SK-N-SH treated with all-trans-retinoic acid at 6 μM for 48 hours (cell line): ENCODE measurements at regions not wholly inside any gene's neighbourhood (a gene's known extent, or its start where the extent isn't known, plus 50 kb on each side); places are given as distances from the start of the nearest gene placed in this dataset.

Experiments
- ATAC-seq: fragments of 200-7000 bp; cut with Tn5 transposase; 3 replicates; pipeline ENCODE4 v1.9.1; 2020; ENCODE audit warnings: mild to moderate bottlenecking, moderate library complexity
- ARNTL ChIP-seq: fragments of 450-650 bp; formaldehyde crosslinking; IDR thresholded peaks from 2 replicates; pipeline ENCODE4 v1.5.0; 2020; ENCODE audit warnings: low read depth, mild to moderate bottlenecking, moderate library complexity, borderline replicate concordance
- BACH2 ChIP-seq: fragments of 250-450 bp; sonication (Bioruptor Pico); IDR thresholded peaks from 2 replicates; pipeline ENCODE4 v1.9.0; 2021; ENCODE audit warnings: mild to moderate bottlenecking, borderline replicate concordance
- CREB5 ChIP-seq: fragments of 250-450 bp; sonication (Bioruptor Pico); IDR thresholded peaks from 2 replicates; pipeline ENCODE4 v1.5.1; 2020; ENCODE audit warnings: low read depth, mild to moderate bottlenecking, moderate library complexity
- CSDC2 ChIP-seq: fragments of 250-450 bp; sonication (Bioruptor Pico); IDR thresholded peaks from 2 replicates; pipeline ENCODE4 v1.5.0; 2020; ENCODE audit warnings: mild to moderate bottlenecking, moderate library complexity
- CSRNP3 ChIP-seq: fragments of 250-450 bp; sonication (Bioruptor Pico); IDR thresholded peaks from 2 replicates; pipeline ENCODE4 v1.5.1; 2021; ENCODE audit warnings: mild to moderate bottlenecking, moderate library complexity
- GLIS3 ChIP-seq: fragments of 250-450 bp; sonication (Bioruptor Pico); IDR thresholded peaks from 2 replicates; pipeline ENCODE4 v1.5.0; 2020; ENCODE audit warnings: mild to moderate bottlenecking, moderate library complexity
- ISL1 ChIP-seq: fragments of 250-450 bp; sonication (Bioruptor Pico); IDR thresholded peaks from 2 replicates; pipeline ENCODE4 v2.1.2; 2022; ENCODE audit warnings: mild to moderate bottlenecking, moderate library complexity
- OSR1 ChIP-seq: fragments of 250-450 bp; sonication (Bioruptor Pico); IDR thresholded peaks from 2 replicates; pipeline ENCODE4 v1.8.0; 2022; ENCODE audit warnings: moderate library complexity, mild to moderate bottlenecking, inconsistent platforms
- PATZ1 ChIP-seq: fragments of 250-450 bp; sonication (Bioruptor Pico); IDR thresholded peaks from 2 replicates; pipeline ENCODE4 v1.8.0; 2020; ENCODE audit warnings: mild to moderate bottlenecking, moderate library complexity, borderline replicate concordance
- POU6F1 ChIP-seq: fragments of 250-450 bp; sonication (Bioruptor Pico); IDR thresholded peaks from 2 replicates; pipeline ENCODE4 v1.8.0; 2021; ENCODE audit warnings: low read depth, mild to moderate bottlenecking, moderate library complexity, borderline replicate concordance
- PPARA ChIP-seq: fragments of 250-450 bp; sonication (Bioruptor Pico); IDR thresholded peaks from 2 replicates; pipeline ENCODE4 v1.5.0; 2020; ENCODE audit warnings: mild to moderate bottlenecking, borderline replicate concordance
- RARB ChIP-seq: fragments of 250-450 bp; sonication (Bioruptor Pico); IDR thresholded peaks from 2 replicates; pipeline ENCODE4 v1.8.0; 2021; ENCODE audit warnings: mild to moderate bottlenecking, moderate library complexity
- SNAI2 ChIP-seq: fragments of 250-450 bp; sonication (Bioruptor Pico); IDR thresholded peaks from 2 replicates; pipeline ENCODE4 v1.5.0; 2020; ENCODE audit warnings: mild to moderate bottlenecking, moderate library complexity
- TCF4 ChIP-seq: fragments of 250-450 bp; sonication (Bioruptor Pico); IDR thresholded peaks from 2 replicates; pipeline ENCODE4 v1.8.0; 2021; ENCODE audit warnings: mild to moderate bottlenecking, moderate library complexity, borderline replicate concordance
- TSHZ2 ChIP-seq: fragments of 250-450 bp; sonication (Bioruptor Pico); IDR thresholded peaks from 2 replicates; pipeline ENCODE4 v1.5.0; 2020; ENCODE audit warnings: mild to moderate bottlenecking, moderate library complexity
- ZC3H10 ChIP-seq: fragments of 250-450 bp; sonication (Bioruptor Pico); IDR thresholded peaks from 2 replicates; pipeline ENCODE4 v1.5.1; 2021; ENCODE audit warnings: mild to moderate bottlenecking, moderate library complexity
- ZFP3 ChIP-seq: fragments of 250-450 bp; sonication (Bioruptor Pico); IDR thresholded peaks from 2 replicates; pipeline ENCODE4 v1.5.0; 2020; ENCODE audit warnings: mild to moderate bottlenecking, moderate library complexity
- ZFP30 ChIP-seq: fragments of 450-650 bp; formaldehyde crosslinking; IDR thresholded peaks from 2 replicates; pipeline ENCODE4 v1.5.0; 2022; ENCODE audit warnings: mild to moderate bottlenecking, moderate library complexity
- ZNF565 ChIP-seq: fragments of 450-650 bp; formaldehyde crosslinking; conservative IDR thresholded peaks from 2 replicates; pipeline ENCODE4 v1.5.0; 2020; ENCODE audit warnings: low read depth, mild to moderate bottlenecking, moderate library complexity
- ZNF70 ChIP-seq: fragments of 450-650 bp; formaldehyde crosslinking; IDR thresholded peaks from 2 replicates; pipeline ENCODE4 v1.5.0; 2020; ENCODE audit warnings: mild to moderate bottlenecking, moderate library complexity
- ZNF8 ChIP-seq: fragments of 450-650 bp; formaldehyde crosslinking; IDR thresholded peaks from 2 replicates; pipeline ENCODE4 v1.5.0; 2020; ENCODE audit warnings: mild to moderate bottlenecking, moderate library complexity

- no peak for ATAC-seq
- TF ChIP-seq POU6F1 (CRISPR knock-in tag) = no peak
- TF ChIP-seq ISL1 (CRISPR knock-in tag) = no peak
- TF ChIP-seq CREB5 (CRISPR knock-in tag) = no peak
- no peak for TF ChIP-seq PATZ1
- no peak for TF ChIP-seq ZFP30 (CRISPR knock-in tag)
- TF ChIP-seq TSHZ2 (CRISPR knock-in tag) = no peak
- no peak for TF ChIP-seq ZNF70 (CRISPR knock-in tag)
- no peak for TF ChIP-seq RARB (CRISPR knock-in tag)
- TF ChIP-seq ZNF8 (CRISPR knock-in tag) = no peak
- TF ChIP-seq CSDC2 (CRISPR knock-in tag) = no peak
- TF ChIP-seq BACH2 (CRISPR knock-in tag) = no peak
- TF ChIP-seq ZNF565 (CRISPR knock-in tag) = no peak
- no peak for TF ChIP-seq PPARA (CRISPR knock-in tag)
- TF ChIP-seq OSR1 (CRISPR knock-in tag) = no peak
- no peak for TF ChIP-seq ZFP3 (CRISPR knock-in tag)
- TF ChIP-seq ARNTL (CRISPR knock-in tag) = no peak
- no peak for TF ChIP-seq SNAI2 (CRISPR knock-in tag)
- no peak for TF ChIP-seq GLIS3 (CRISPR knock-in tag)
- no peak for TF ChIP-seq TCF4
These were observed 1249.6 kb upstream of the FAM98A start for GRCh38 chr2:34848691-34849090.

GRCh38 chr2:34848132-34848531 is 1249.0 kb upstream of the FAM98A start:
- no peak for ATAC-seq
- TF ChIP-seq PPARA (CRISPR knock-in tag) = no peak
- TF ChIP-seq RARB (CRISPR knock-in tag) = no peak
- TF ChIP-seq CSDC2 (CRISPR knock-in tag) = no peak
- no peak for TF ChIP-seq TSHZ2 (CRISPR knock-in tag)
- TF ChIP-seq ZFP30 (CRISPR knock-in tag) = no peak
- no peak for TF ChIP-seq PATZ1
- TF ChIP-seq ARNTL (CRISPR knock-in tag) = no peak
- no peak for TF ChIP-seq ZNF8 (CRISPR knock-in tag)
- TF ChIP-seq CSRNP3 = no peak
- TF ChIP-seq ZFP3 (CRISPR knock-in tag) = no peak
- TF ChIP-seq POU6F1 (CRISPR knock-in tag) = no peak
- TF ChIP-seq ZNF70 (CRISPR knock-in tag) = no peak
- TF ChIP-seq OSR1 (CRISPR knock-in tag) = no peak
- TF ChIP-seq ZC3H10 (CRISPR knock-in tag) = no peak
- no peak for TF ChIP-seq ISL1 (CRISPR knock-in tag)
